ENCODE measurements at regions not wholly inside any gene's neighbourhood (a gene's known extent, or its start where the extent isn't known, plus 50 kb on each side); places are given as distances from the start of the nearest gene placed in this dataset.

- no peak for DNase-seq
Observed at GRCh38 chr13:80235166-80235966, 105.6 kb downstream of the SPRY2 start.

GRCh38 chr13:80227645-80228044 is 113.3 kb downstream of the SPRY2 start:
- DNase-seq: no peak

- no peak for DNase-seq
Observed at GRCh38 chr13:80226645-80227044, 114.3 kb downstream of the SPRY2 start.

- no peak for DNase-seq
Observed at GRCh38 chr13:80224468-80224867, 116.5 kb downstream of the SPRY2 start.

GRCh38 chr13:80217614-80218456 is 123.1 kb downstream of the SPRY2 start:
- no peak for DNase-seq

GRCh38 chr13:80215368-80215767 is 125.6 kb downstream of the SPRY2 start:
- DNase-seq: no peak

GRCh38 chr13:80214521-80214991 is 126.4 kb downstream of the SPRY2 start:
- DNase-seq: no peak

- no peak for DNase-seq
Observed at GRCh38 chr13:80214050-80214449, 126.9 kb downstream of the SPRY2 start.

- DNase-seq: no peak
Observed at GRCh38 chr13:80213201-80213600, 127.7 kb downstream of the SPRY2 start.

GRCh38 chr13:80211566-80211965 is 129.4 kb downstream of the SPRY2 start:
- DNase-seq: no peak

GRCh38 chr13:80204642-80205041 is 136.3 kb downstream of the SPRY2 start:
- DNase-seq: no peak

- no peak for DNase-seq
Observed at GRCh38 chr13:80203496-80203895, 137.4 kb downstream of the SPRY2 start.

- no peak for DNase-seq
Observed at GRCh38 chr13:80201694-80202468, 139.0 kb downstream of the SPRY2 start.

- DNase-seq: no peak
Observed at GRCh38 chr13:80199585-80200292, 141.2 kb downstream of the SPRY2 start.

GRCh38 chr13:80199067-80199466 is 141.9 kb downstream of the SPRY2 start:
- no peak for DNase-seq

- no peak for DNase-seq
Observed at GRCh38 chr13:80196756-80197155, 144.2 kb downstream of the SPRY2 start.

- no peak for DNase-seq
Observed at GRCh38 chr13:80195649-80196048, 145.3 kb downstream of the SPRY2 start.

GRCh38 chr13:80189889-80190597 is 150.9 kb downstream of the SPRY2 start:
- DNase-seq: no peak

- no peak for DNase-seq
Observed at GRCh38 chr13:80180740-80181355, 160.1 kb downstream of the SPRY2 start.

- DNase-seq: no peak
Observed at GRCh38 chr13:80177327-80177726, 163.6 kb downstream of the SPRY2 start.

GRCh38 chr13:80173224-80173623 is 167.7 kb downstream of the SPRY2 start:
- no peak for DNase-seq
